HEK293 (cell line): ENCODE measurements at regions not wholly inside any gene's neighbourhood (a gene's known extent, or its start where the extent isn't known, plus 50 kb on each side); places are given as distances from the start of the nearest gene placed in this dataset.

Experiments
- CTCF ChIA-PET: fragments of 350-600 bp; formaldehyde crosslinking; extraction: SDS; loops from one replicate; lab custom pipeline; 2021; ENCODE audit warnings: antibody characterized with exemption; lab: Yijun Ruan, JAX
- POLR2A ChIA-PET: fragments of 300-600 bp; formaldehyde crosslinking; extraction: SDS; loops from one replicate; lab custom pipeline; 2020; ENCODE audit warnings: antibody characterized with exemption, inconsistent platforms; lab: Yijun Ruan, JAX
- H3K27ac ChIP-seq: fragments of 200-500 bp; sonication (Bioruptor generic); 2 replicates; pipeline ENCODE4 v1.5.1; 2014; ENCODE audit warnings: low read depth, low read length, control low read depth, inconsistent platforms; ENCODE audit errors: extremely low read depth
- H3K36me3 ChIP-seq, 2 experiments: fragments of 200-500 bp in 1 of 2; sonication (Bioruptor generic) in 1 of 2; 1 replicate in 1 of 2; 2 replicates in 1 of 2; pipeline ENCODE4 v1.5.1; 2014 to 2017; ENCODE audit warnings: inconsistent platforms in 2 of 2, low read length in 2 of 2; ENCODE audit not compliant: control insufficient read depth in 2 of 2, insufficient read depth in 1 of 2
- H3K4me1 ChIP-seq: fragments of 200-500 bp; sonication (Bioruptor generic); 2 replicates; pipeline ENCODE4 v1.5.1; 2014; ENCODE audit warnings: mild to moderate bottlenecking, low read length, inconsistent platforms; ENCODE audit not compliant: control insufficient read depth, insufficient read depth
- H3K4me3 ChIP-seq: 2 replicates; pipeline ENCODE4 v1.5.1; 2011; ENCODE audit warnings: low read depth, mild to moderate bottlenecking, control low read depth, low read length, moderate library complexity
- H3K9me3 ChIP-seq: fragments of 200-500 bp; sonication (Bioruptor generic); 2 replicates; pipeline ENCODE4 v1.5.1; 2014; ENCODE audit warnings: low read depth, low read length, inconsistent platforms; ENCODE audit not compliant: control insufficient read depth, insufficient read depth
- EGR2 ChIP-seq: fragments of 450-650 bp; formaldehyde crosslinking; IDR thresholded peaks from 2 replicates; pipeline ENCODE4 v1.5.1; 2016; ENCODE audit warnings: low read depth, missing biosample characterization, missing genetic modification characterization
- FEZF1 ChIP-seq: fragments of 450-650 bp; formaldehyde crosslinking; IDR thresholded peaks from 2 replicates; pipeline ENCODE4 v1.5.1; 2016; ENCODE audit warnings: missing biosample characterization, missing genetic modification characterization
- GLI4 ChIP-seq: fragments of 450-650 bp; formaldehyde crosslinking; IDR thresholded peaks from 2 replicates; pipeline ENCODE4 v1.5.1; 2016; ENCODE audit warnings: missing biosample characterization, missing genetic modification characterization
- GLIS1 ChIP-seq: fragments of 450-650 bp; formaldehyde crosslinking; IDR thresholded peaks from 2 replicates; pipeline ENCODE4 v1.5.1; 2016; ENCODE audit warnings: missing biosample characterization, missing genetic modification characterization
- KLF1 ChIP-seq: fragments of 450-650 bp; formaldehyde crosslinking; IDR thresholded peaks from 2 replicates; pipeline ENCODE4 v1.5.1; 2016; ENCODE audit warnings: missing biosample characterization, missing genetic modification characterization
- SP2 ChIP-seq: fragments of 450-650 bp; formaldehyde crosslinking; IDR thresholded peaks from 2 replicates; pipeline ENCODE4 v1.5.1; 2016; ENCODE audit warnings: missing biosample characterization, missing genetic modification characterization
- ZBTB48 ChIP-seq: fragments of 450-650 bp; formaldehyde crosslinking; IDR thresholded peaks from 2 replicates; pipeline ENCODE4 v1.5.1; 2016; ENCODE audit warnings: missing biosample characterization, missing genetic modification characterization
- ZFHX2 ChIP-seq: fragments of 450-650 bp; formaldehyde crosslinking; conservative IDR thresholded peaks from 2 replicates; pipeline ENCODE4 v1.5.1; 2016; ENCODE audit warnings: missing biosample characterization, missing genetic modification characterization
- ZIC2 ChIP-seq: fragments of 450-650 bp; formaldehyde crosslinking; IDR thresholded peaks from 2 replicates; pipeline ENCODE4 v1.5.1; 2016; ENCODE audit warnings: missing biosample characterization, missing genetic modification characterization
- ZNF155 ChIP-seq: fragments of 450-650 bp; formaldehyde crosslinking; IDR thresholded peaks from 2 replicates; pipeline ENCODE4 v1.5.1; 2016; ENCODE audit warnings: missing biosample characterization, missing genetic modification characterization
- ZNF184 ChIP-seq: fragments of 450-650 bp; IDR thresholded peaks from 2 replicates; pipeline ENCODE4 v1.5.1; 2018; ENCODE audit warnings: missing biosample characterization, mild to moderate bottlenecking, missing genetic modification characterization
- ZNF2 ChIP-seq: fragments of 450-650 bp; formaldehyde crosslinking; IDR thresholded peaks from 2 replicates; pipeline ENCODE4 v1.5.1; 2016; ENCODE audit warnings: missing biosample characterization, missing genetic modification characterization
- ZNF391 ChIP-seq: fragments of 450-650 bp; formaldehyde crosslinking; IDR thresholded peaks from 2 replicates; pipeline ENCODE4 v1.5.1; 2016; ENCODE audit warnings: low read depth, missing biosample characterization, missing genetic modification characterization, borderline replicate concordance
- ZNF404 ChIP-seq: fragments of 450-650 bp; formaldehyde crosslinking; IDR thresholded peaks from 2 replicates; pipeline ENCODE4 v1.5.1; 2017; ENCODE audit warnings: missing biosample characterization, missing genetic modification characterization
- ZNF529 ChIP-seq: fragments of 450-650 bp; formaldehyde crosslinking; IDR thresholded peaks from 2 replicates; pipeline ENCODE4 v1.5.1; 2017; ENCODE audit warnings: missing genetic modification characterization, missing biosample characterization; ENCODE audit not compliant: insufficient replicate concordance
- ZNF560 ChIP-seq: fragments of 450-650 bp; formaldehyde crosslinking; IDR thresholded peaks from 2 replicates; pipeline ENCODE4 v1.5.1; 2017; ENCODE audit warnings: missing biosample characterization, missing genetic modification characterization, borderline replicate concordance
- ZNF626 ChIP-seq: fragments of 450-650 bp; sonication (Bioruptor Pico); formaldehyde crosslinking; IDR thresholded peaks from 2 replicates; pipeline ENCODE4 v1.5.1; 2018; ENCODE audit warnings: missing biosample characterization, missing genetic modification characterization, inconsistent platforms
- ZNF629 ChIP-seq: fragments of 450-650 bp; formaldehyde crosslinking; IDR thresholded peaks from 2 replicates; pipeline ENCODE4 v1.5.1; 2017; ENCODE audit warnings: missing biosample characterization, missing genetic modification characterization
- ZNF654 ChIP-seq: fragments of 450-650 bp; formaldehyde crosslinking; IDR thresholded peaks from 2 replicates; pipeline ENCODE4 v1.5.1; 2016; ENCODE audit warnings: low read depth, missing biosample characterization, missing genetic modification characterization
- ZNF792 ChIP-seq: fragments of 450-650 bp; formaldehyde crosslinking; IDR thresholded peaks from 2 replicates; pipeline ENCODE4 v1.5.1; 2016; ENCODE audit warnings: missing biosample characterization, missing genetic modification characterization
- ZSCAN30 ChIP-seq: fragments of 450-650 bp; IDR thresholded peaks from 2 replicates; pipeline ENCODE4 v1.5.1; 2018; ENCODE audit warnings: missing biosample characterization, mild to moderate bottlenecking, missing genetic modification characterization, moderate library complexity
- TF ChIP-seq, protein P1 (sequence below): fragments of 450-650 bp; formaldehyde crosslinking; IDR thresholded peaks from 2 replicates; pipeline ENCODE4 v1.5.1; 2016; ENCODE audit warnings: missing biosample characterization, missing genetic modification characterization
- TF ChIP-seq, protein P2 (sequence below): fragments of 450-650 bp; formaldehyde crosslinking; IDR thresholded peaks from 2 replicates; pipeline ENCODE4; 2016; ENCODE audit warnings: missing biosample characterization, missing genetic modification characterization
- TF ChIP-seq, protein P3 (sequence below): fragments of 450-650 bp; formaldehyde crosslinking; IDR thresholded peaks from 2 replicates; pipeline ENCODE4 v1.5.1; 2016; ENCODE audit warnings: missing biosample characterization, missing genetic modification characterization

DNA sequence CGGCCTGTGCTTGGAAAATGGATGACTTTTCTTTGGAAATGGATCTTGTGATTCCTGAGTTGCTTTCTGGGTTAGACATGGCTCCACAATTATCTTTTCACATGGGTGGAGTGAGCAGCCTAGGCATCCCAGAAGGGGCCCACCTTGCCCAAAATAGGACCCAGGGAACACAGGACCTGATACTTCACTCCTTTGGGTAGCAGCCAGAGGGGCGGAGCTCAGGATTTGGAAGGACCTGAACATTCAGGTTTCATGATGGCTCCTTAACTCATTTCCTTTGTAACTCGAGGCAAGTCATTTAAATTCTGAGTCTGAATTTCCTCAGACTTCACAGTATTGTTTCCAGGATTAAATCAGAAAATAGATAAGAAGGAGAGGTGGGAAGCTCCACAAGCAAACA, 178.3 kb upstream of the ZMIZ1 start:
- Histone ChIP-seq H3K27ac (no peak overlapping the region), H3K9me3 (no peaks in the 10 kb centered on the region), H3K4me3 (no peak overlapping the region), H3K36me3 (no peaks in the 10 kb centered on the region), H3K4me1 (no peaks in the 10 kb centered on the region)
- TF ChIP-seq, protein P1, sequence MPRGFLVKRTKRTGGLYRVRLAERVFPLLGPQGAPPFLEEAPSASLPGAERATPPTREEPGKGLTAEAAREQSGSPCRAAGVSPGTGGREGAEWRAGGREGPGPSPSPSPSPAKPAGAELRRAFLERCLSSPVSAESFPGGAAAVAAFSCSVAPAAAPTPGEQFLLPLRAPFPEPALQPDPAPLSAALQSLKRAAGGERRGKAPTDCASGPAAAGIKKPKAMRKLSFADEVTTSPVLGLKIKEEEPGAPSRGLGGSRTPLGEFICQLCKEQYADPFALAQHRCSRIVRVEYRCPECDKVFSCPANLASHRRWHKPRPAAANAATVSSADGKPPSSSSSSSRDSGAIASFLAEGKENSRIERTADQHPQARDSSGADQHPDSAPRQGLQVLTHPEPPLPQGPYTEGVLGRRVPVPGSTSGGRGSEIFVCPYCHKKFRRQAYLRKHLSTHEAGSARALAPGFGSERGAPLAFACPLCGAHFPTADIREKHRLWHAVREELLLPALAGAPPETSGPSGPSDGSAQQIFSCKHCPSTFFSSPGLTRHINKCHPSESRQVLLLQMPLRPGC (tag by site-specific recombination) = no peak
- TF ChIP-seq FEZF1 (tag by site-specific recombination) = no peak
- POLR2A ChIA-PET = no interaction called here
- CTCF ChIA-PET = interaction anchor here (0.7 kb wide), 1 partner anchor 1727 kb away, joined by 3 read pairs; no protein-coding TSS in a partner anchor

DNA sequence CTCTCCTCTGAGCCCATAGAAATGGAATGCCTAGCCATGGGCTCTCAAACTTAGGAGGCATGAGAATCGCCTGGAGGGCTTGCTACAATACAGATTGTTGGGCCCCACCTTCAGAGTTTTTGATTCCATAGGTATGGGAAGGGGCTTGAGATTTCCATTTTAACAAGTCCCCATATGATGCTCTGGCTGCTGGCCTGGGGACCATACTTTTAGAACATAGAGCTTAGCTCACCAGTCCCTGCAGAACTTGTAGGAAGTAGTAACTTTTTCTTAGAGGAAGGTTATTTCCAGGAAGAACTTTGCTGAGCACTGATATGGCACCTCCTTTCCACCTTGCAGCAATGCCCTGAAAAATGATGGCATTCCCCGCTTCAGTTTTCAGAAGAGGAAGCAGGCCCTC, 177.0 kb upstream of the ZMIZ1 start:
- Histone ChIP-seq H3K4me3 (no peak overlapping the region), H3K9me3 (no peaks in the 10 kb centered on the region), H3K4me1 (no peaks in the 10 kb centered on the region), H3K27ac (no peak overlapping the region), H3K36me3 (no peaks in the 10 kb centered on the region)
- POLR2A ChIA-PET = no interaction called here
- CTCF ChIA-PET = no interaction called here
- TF ChIP-seq SP2 (tag by site-specific recombination) (no peak), ZNF2 (no peak), ZNF792 (tag by site-specific recombination) (no peak), ZNF391 (tag by site-specific recombination) (no peak), KLF1 (tag by site-specific recombination) (no peak), ZNF529 (no peak), ZNF560 (tag by site-specific recombination) (no peak), ZNF184 (tag by site-specific recombination) (no peak), ZNF404 (tag by site-specific recombination) (no peak), ZNF629 (no peak), ZBTB48 (no peak), ZNF155 (tag by site-specific recombination) (no peak), ZSCAN30 (tag by site-specific recombination) (no peak)
- TF ChIP-seq, protein P2, sequence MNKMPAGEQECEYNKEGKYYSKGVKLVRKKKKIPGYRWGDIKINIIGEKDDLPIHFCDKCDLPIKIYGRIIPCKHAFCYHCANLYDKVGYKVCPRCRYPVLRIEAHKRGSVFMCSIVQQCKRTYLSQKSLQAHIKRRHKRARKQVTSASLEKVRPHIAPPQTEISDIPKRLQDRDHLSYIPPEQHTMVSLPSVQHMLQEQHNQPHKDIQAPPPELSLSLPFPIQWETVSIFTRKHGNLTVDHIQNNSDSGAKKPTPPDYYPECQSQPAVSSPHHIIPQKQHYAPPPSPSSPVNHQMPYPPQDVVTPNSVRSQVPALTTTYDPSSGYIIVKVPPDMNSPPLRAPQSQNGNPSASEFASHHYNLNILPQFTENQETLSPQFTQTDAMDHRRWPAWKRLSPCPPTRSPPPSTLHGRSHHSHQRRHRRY (tag by site-specific recombination) = no peak
- TF ChIP-seq, protein P3, sequence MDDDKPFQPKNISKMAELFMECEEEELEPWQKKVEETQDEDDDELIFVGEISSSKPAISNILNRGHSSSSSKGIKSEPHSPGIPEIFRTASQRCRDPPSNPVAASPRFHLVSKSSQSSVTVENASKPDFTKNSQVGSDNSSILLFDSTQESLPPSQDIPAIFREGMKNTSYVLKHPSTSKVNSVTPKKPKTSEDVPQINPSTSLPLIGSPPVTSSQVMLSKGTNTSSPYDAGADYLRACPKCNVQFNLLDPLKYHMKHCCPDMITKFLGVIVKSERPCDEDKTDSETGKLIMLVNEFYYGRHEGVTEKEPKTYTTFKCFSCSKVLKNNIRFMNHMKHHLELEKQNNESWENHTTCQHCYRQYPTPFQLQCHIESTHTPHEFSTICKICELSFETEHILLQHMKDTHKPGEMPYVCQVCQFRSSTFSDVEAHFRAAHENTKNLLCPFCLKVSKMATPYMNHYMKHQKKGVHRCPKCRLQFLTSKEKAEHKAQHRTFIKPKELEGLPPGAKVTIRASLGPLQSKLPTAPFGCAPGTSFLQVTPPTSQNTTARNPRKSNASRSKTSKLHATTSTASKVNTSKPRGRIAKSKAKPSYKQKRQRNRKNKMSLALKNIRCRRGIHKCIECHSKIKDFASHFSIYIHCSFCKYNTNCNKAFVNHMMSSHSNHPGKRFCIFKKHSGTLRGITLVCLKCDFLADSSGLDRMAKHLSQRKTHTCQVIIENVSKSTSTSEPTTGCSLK (tag by site-specific recombination) = no peak

DNA sequence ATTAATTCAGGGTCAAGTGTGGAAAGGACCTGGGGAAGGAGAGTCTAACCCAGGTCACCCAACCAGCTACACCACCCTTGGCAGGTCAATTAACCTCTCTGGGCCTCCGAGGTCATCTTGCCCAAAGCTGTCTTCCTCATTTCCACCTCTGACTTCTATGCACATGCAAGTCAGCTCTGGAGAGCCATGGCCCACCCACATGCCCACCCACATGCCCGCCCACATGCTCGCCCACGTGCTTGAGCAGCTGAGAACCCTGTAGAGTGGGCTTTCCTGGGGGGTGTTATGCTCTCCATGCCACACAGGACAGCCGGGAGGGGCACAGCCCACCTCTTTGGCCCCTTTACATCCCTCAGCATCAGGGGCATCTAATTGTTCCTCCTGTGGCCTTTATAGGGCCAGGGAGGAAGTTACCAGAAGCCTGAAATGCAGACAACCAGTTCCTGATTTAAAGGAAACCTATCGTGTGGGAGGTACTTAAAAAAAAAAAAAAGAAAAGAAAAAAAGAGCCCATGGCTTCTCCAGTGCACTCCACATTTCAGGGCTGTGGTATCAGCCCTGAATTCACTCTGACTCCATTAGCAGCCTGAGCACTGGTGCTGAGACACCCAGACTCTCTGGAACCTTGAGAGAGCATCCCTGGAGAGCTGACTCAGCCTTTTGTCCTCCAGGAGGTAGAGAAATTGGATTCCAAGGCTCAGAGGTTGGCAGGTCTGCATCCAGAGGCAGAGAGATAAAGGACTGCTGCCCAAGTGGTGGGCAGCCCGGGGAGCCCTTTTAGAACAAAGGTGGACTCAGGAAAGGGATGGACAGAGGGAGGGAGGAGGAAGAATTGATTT, 176.2 kb upstream of the ZMIZ1 start:
- no peaks in the 10 kb centered on the region for H3K9me3 ChIP-seq
- no peaks in the 10 kb centered on the region for H3K36me3 ChIP-seq
- TF ChIP-seq ZFHX2 (tag by site-specific recombination) (peak; percentile 77), EGR2 (tag by site-specific recombination) (peak; percentile 78), GLI4 (tag by site-specific recombination) (no peak), ZNF654 (no peak), GLIS1 (peak; percentile 12; the same call in 1 of the 2 replicates), ZIC2 (peak; percentile 53), ZNF626 (no peak)
- POLR2A ChIA-PET = no interaction called here
- no peaks in the 10 kb centered on the region for H3K4me1 ChIP-seq
- CTCF ChIA-PET = no interaction called here
- no peak overlapping the region for H3K4me3 ChIP-seq
- no peak overlapping the region for H3K27ac ChIP-seq
